Ovary (tissue), 3 donors: ENCODE measurements at regions not wholly inside any gene's neighbourhood (a gene's known extent, or its start where the extent isn't known, plus 50 kb on each side); places are given as distances from the start of the nearest gene placed in this dataset.

ENCODE experiments used
- CTCF ChIP-seq, 3 donors: fragments of 450-650 bp in 2 of 3; fragments of 200-600 bp in 1 of 3; IDR thresholded peaks; one replicate each; pipeline versions ENCODE4 v1.5.1 to v1.8.0; 2016 to 2022; ENCODE audit warnings: antibody characterized with exemption in 3 of 3, mild to moderate bottlenecking in 1 of 3
- POLR2A ChIP-seq: fragments of 450-650 bp; IDR thresholded peaks from one replicate; pipeline ENCODE4 v1.6.1; 2017; ENCODE audit warnings: antibody characterized with exemption, mild to moderate bottlenecking, moderate library complexity
- donor health status: DM: no; HTN: no; CAD: no.

GRCh38 chr3:107117156-107117555, 260.1 kb upstream of the CCDC54 start:
- no peak for TF ChIP-seq POLR2A
- no peak for TF ChIP-seq CTCF (IDR thresholded peaks at IDR 0.05)
